Spleen (tissue), 7 donors: ENCODE measurements at regions not wholly inside any gene's neighbourhood (a gene's known extent, or its start where the extent isn't known, plus 50 kb on each side); places are given as distances from the start of the nearest gene placed in this dataset.

Source experiments
- POLR2A ChIP-seq, 3 donors: fragments of 450-650 bp; IDR thresholded peaks; one replicate each; pipeline ENCODE4 v1.5.1; 2017; ENCODE audit warnings: antibody characterized with exemption in 3 of 3, mild to moderate bottlenecking in 1 of 3
- TF ChIP-seq, protein P1 (sequence below), 11 experiments: fragments of 200-600 bp in 7 of 11; fragments of 450-650 bp in 4 of 11; sonication (generic) in 4 of 11; IDR thresholded peaks in 8 of 11; conservative IDR thresholded peaks in 3 of 11; 1 replicate in 7 of 11; 2 replicates in 4 of 11; pipeline versions ENCODE4 v1.4.0 to v1.8.0; 2016 to 2021; ENCODE audit warnings: antibody characterized with exemption in 11 of 11, inconsistent platforms in 4 of 11, mild to moderate bottlenecking in 1 of 11
- donor health status: DM: no; HTN: no; CAD: no; lungs with moderate emphysema.
- donor health status: DM: no; HTN: no; CAD: no.
- donor health status: DM: no; HTN: no; CAD: no.

DNA sequence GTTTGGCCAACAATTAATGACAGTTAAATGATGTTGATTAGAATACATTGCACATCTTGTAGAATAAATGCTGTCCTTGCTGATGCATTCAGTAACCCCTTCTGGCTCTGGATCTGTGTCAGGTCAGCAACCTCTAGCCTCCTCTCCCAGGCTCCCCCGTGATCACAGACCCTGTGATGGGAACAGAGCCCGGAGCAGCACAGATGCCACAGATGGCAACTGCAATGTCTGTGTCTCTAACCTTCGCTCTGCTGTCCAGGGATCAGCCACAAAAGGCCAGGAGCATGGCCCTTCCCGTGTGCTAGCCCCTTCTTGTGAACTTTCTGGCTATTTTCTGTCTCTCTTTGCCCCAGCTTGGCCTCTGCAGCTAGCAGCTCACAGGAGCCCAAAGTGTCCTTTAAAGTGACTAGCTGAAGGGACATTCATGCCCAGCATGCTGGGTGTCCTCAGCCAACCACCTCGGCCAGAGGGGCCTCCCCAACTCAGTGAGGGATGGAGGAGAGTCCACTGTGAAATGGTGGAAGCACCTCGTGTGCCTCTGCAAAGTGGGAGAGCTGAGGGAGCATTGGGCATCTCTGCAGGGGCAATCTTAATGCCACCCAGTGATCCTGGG, 167.0 kb upstream of the TCERG1L start:
- no peak for TF ChIP-seq POLR2A (IDR thresholded peaks at IDR 0.05)
- TF ChIP-seq, protein P1, sequence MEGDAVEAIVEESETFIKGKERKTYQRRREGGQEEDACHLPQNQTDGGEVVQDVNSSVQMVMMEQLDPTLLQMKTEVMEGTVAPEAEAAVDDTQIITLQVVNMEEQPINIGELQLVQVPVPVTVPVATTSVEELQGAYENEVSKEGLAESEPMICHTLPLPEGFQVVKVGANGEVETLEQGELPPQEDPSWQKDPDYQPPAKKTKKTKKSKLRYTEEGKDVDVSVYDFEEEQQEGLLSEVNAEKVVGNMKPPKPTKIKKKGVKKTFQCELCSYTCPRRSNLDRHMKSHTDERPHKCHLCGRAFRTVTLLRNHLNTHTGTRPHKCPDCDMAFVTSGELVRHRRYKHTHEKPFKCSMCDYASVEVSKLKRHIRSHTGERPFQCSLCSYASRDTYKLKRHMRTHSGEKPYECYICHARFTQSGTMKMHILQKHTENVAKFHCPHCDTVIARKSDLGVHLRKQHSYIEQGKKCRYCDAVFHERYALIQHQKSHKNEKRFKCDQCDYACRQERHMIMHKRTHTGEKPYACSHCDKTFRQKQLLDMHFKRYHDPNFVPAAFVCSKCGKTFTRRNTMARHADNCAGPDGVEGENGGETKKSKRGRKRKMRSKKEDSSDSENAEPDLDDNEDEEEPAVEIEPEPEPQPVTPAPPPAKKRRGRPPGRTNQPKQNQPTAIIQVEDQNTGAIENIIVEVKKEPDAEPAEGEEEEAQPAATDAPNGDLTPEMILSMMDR (IDR thresholded peaks at IDR 0.05 in 8 of 11, conservative IDR thresholded peaks at IDR 0.05 in 3 of 11) = no peak
